GM21360 (cell line): ENCODE measurements at regions not wholly inside any gene's neighbourhood (a gene's known extent, or its start where the extent isn't known, plus 50 kb on each side); places are given as distances from the start of the nearest gene placed in this dataset.

Source experiments
- ATAC-seq: cut with Tn5 transposase; IDR thresholded peaks from one replicate; pipeline ENCODE4 v1.9.1; 2021; ENCODE audit warnings: mild to moderate bottlenecking, moderate library complexity; ENCODE audit not compliant: unreplicated experiment

- ATAC-seq: peak; percentile 82
Observed at GRCh38 chr12:89949457-89950195, 241.0 kb upstream of the ATP2B1 start.

GRCh38 chr12:89948271-89949175 lies 239.9 kb upstream of the ATP2B1 start:
- no peak for ATAC-seq

- ATAC-seq: no peak
Observed at GRCh38 chr12:89947437-89948270, 239.0 kb upstream of the ATP2B1 start.

GRCh38 chr12:89946518-89947135 lies 238.0 kb upstream of the ATP2B1 start:
- ATAC-seq: no peak

- no peak for ATAC-seq
Observed at GRCh38 chr12:89945123-89945522, 236.5 kb upstream of the ATP2B1 start.

GRCh38 chr12:89943463-89943862 lies 234.8 kb upstream of the ATP2B1 start:
- no peak for ATAC-seq

GRCh38 chr12:89941436-89941835 lies 232.8 kb upstream of the ATP2B1 start:
- ATAC-seq: no peak

- ATAC-seq: no peak
Observed at GRCh38 chr12:89939522-89940215, 231.0 kb upstream of the ATP2B1 start.

GRCh38 chr12:89936631-89937030 lies 228.0 kb upstream of the ATP2B1 start:
- ATAC-seq: no peak

- peak; percentile 81 for ATAC-seq
Observed at GRCh38 chr12:89935850-89936249, 227.2 kb upstream of the ATP2B1 start.

GRCh38 chr12:89933911-89934310 lies 225.3 kb upstream of the ATP2B1 start:
- ATAC-seq: no peak

GRCh38 chr12:89932954-89933353 lies 224.3 kb upstream of the ATP2B1 start:
- no peak for ATAC-seq

- ATAC-seq: no peak
Observed at GRCh38 chr12:89928467-89928866, 219.8 kb upstream of the ATP2B1 start.

GRCh38 chr12:89927226-89927698 lies 218.6 kb upstream of the ATP2B1 start:
- peak; percentile 98 for ATAC-seq

GRCh38 chr12:89924191-89924590 lies 215.6 kb upstream of the ATP2B1 start:
- no peak for ATAC-seq

GRCh38 chr12:89923091-89923490 lies 214.5 kb upstream of the ATP2B1 start:
- no peak for ATAC-seq

- no peak for ATAC-seq
Observed at GRCh38 chr12:89920866-89921265, 212.2 kb upstream of the ATP2B1 start.

GRCh38 chr12:89919241-89919906 lies 210.7 kb upstream of the ATP2B1 start:
- no peak for ATAC-seq

GRCh38 chr12:89918172-89918846 lies 209.7 kb upstream of the ATP2B1 start:
- ATAC-seq: no peak
